ENCODE measurements at regions not wholly inside any gene's neighbourhood (a gene's known extent, or its start where the extent isn't known, plus 50 kb on each side); places are given as distances from the start of the nearest gene placed in this dataset.

DNA sequence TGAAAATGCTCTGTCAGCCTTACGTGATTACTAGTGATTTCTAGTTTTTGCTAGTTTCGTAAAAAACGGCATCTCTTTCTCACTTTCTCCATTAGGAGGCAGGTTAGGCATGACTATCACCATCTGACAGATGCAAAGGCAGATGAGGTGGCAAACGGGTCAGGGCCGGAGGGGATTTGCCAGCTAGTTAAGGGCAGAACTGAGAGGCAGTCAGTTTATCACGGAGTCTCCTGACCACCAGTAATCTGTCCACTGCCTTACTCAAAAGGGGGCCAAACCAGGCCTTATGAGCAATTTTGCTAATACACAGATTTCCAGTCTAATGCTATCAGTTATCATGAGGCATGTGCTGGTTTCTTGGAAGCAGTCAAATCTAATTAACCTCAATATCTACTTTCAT is 159.3 kb downstream of the TSEN15 start:
- DNase-seq (ENCODE audit: low spot score) = no peak
- intact Hi-C loops (cut with micrococcal nuclease) = no loop called here
- H3K36me3 Mint-ChIP-seq (ENCODE audit: low read depth) = no peaks in the 10 kb centered on the region
- no peak overlapping the region for H3K4me3 Mint-ChIP-seq
- no peaks in the 10 kb centered on the region for H3K4me1 Mint-ChIP-seq (ENCODE audit: low read depth)
- H3K9me3 Mint-ChIP-seq = no peaks in the 10 kb centered on the region
- no peaks in the 10 kb centered on the region for H3K27me3 Mint-ChIP-seq (ENCODE audit: insufficient read depth)
- no peak overlapping the region for H3K27ac Mint-ChIP-seq

DNA sequence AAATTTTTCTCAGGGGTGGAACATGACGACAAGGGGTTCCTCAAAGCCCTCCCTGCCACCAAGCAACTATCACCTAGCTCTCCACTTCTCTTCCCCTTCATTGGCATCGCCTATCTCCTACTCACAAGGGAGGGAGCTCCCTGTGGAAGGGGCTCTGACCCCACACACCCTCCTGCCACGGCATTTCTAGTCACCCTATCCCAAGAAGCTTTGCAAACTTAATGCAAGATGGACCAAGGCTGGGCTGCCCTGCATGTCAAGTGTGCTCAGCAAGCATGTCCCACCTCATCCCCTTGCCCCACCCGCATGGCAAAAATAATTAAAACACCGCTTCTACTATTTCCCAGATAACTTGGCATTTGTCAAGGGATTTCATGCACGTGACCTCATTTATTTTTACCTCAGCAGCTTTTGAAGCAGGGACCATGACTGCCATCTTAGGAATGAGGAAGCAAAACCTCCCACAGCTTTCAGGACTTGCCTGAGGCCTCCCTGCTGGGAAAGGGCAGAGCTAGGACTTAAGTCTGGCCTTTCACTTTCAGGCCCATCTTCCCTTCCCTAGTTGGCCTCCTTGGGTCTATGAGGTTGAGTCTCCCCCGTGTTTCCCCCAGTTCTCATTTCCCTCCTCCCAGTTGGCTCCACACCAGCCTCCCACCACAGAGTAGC is 161.3 kb downstream of the TSEN15 start:
- Mint-ChIP-seq H3K4me1 (ENCODE audit: low read depth) (no peaks in the 10 kb centered on the region), H3K9me3 (no peaks in the 10 kb centered on the region), H3K4me3 (no peak overlapping the region), H3K27me3 (ENCODE audit: insufficient read depth) (peaks cover 14% of the 10 kb centered on the region), H3K27ac (no peak overlapping the region), H3K36me3 (ENCODE audit: low read depth) (no peaks in the 10 kb centered on the region)
- intact Hi-C loops (cut with micrococcal nuclease) = no loop called here
- no peak for DNase-seq (ENCODE audit: low spot score)

DNA sequence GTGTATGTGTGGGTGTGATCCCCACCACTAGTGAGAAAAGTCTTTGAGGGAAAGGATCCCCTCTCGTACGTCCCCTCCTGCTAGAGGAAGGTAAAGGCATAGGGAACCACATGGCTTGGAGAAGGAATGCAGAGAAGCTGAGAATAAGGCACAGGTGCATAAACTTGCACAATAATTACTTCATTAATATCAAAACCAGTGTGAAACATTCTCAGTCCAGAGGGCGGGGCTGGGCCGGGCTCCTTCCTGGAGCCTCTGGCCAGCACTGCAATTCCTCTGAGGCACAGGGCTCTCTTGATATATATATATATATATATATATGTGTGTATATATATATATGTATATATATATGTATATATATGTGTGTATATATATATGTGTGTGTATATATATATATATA is 162.6 kb downstream of the TSEN15 start:
- no peak overlapping the region for H3K4me3 Mint-ChIP-seq
- H3K36me3 Mint-ChIP-seq (ENCODE audit: low read depth) = no peaks in the 10 kb centered on the region
- peaks cover 17% of the 10 kb centered on the region for H3K27me3 Mint-ChIP-seq (ENCODE audit: insufficient read depth)
- no peaks in the 10 kb centered on the region for H3K4me1 Mint-ChIP-seq (ENCODE audit: low read depth)
- no peak overlapping the region for H3K27ac Mint-ChIP-seq
- no peak for DNase-seq (ENCODE audit: low spot score)
- intact Hi-C loops (cut with micrococcal nuclease) = no loop called here
- no peaks in the 10 kb centered on the region for H3K9me3 Mint-ChIP-seq

DNA sequence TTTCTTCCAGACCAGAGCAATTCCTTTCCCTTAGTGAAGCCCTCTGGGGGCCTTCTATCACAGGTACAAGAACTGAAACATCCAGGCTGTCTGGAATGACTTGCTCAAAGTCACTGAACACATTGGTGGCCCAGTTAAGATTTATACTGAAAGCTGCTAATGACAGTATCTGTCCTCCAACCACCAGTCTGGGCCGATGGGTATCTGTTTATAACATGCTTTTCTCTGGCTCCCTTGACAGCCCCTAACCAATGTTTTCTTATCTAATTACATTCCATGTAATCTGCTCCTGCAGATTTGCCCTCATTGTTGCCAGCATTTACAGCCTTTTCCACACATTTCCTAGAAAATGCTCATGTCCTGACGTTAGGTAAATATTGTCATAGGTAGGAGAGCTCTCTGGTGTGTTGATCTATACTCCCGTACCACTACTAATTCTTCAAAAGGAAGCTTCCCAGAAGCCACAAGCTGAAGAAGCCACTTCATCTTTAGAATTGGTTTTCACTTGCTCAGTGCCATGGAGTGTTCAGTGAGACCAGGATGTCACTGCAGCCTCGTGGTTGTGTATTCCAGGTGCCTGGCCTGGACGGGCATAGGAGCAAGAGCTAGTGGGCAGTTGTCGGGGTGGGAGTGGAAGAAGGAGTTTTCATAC is 163.9 kb downstream of the TSEN15 start:
- no peak for DNase-seq (ENCODE audit: low spot score)
- Mint-ChIP-seq H3K4me3 (no peak overlapping the region), H3K4me1 (ENCODE audit: low read depth) (no peaks in the 10 kb centered on the region), H3K36me3 (ENCODE audit: low read depth) (no peaks in the 10 kb centered on the region), H3K27ac (no peak overlapping the region), H3K9me3 (no peaks in the 10 kb centered on the region), H3K27me3 (ENCODE audit: insufficient read depth) (peaks cover 17% of the 10 kb centered on the region)
- intact Hi-C loops (cut with micrococcal nuclease) = no loop called here

DNA sequence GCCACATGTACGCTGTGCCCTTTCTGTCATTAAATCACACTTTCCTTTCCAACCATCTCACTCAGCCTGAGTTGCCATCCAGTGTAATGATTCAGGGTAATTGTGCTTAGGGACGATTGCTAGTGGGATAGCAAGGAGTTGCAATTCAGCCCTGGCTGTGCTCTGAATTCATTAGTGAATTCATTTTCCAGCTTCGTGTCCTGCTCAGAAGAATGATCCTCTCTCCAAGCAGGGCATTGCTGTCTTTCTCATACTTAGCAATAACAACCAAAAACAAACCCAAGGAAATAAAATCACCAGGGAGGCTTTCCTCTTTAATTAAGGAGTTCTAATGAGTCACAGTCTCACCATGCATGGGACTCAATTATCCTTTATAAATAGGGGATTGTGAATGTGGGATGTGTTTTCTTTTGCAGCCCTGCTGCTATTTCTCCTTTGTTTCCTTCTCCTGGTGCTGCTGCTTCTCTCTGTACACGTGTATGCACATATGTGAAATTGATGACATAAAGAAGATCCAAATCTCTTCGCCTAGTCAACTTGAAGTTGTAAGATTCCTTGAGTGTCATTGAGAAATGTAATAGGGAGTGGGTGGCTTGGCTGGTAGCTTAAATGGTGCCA is 167.0 kb downstream of the TSEN15 start:
- Mint-ChIP-seq H3K4me3 (no peak overlapping the region), H3K9me3 (no peaks in the 10 kb centered on the region), H3K4me1 (ENCODE audit: low read depth) (peaks cover 7% of the 10 kb centered on the region), H3K27me3 (ENCODE audit: insufficient read depth) (peaks cover 17% of the 10 kb centered on the region), H3K36me3 (ENCODE audit: low read depth) (no peaks in the 10 kb centered on the region), H3K27ac (no peak overlapping the region)
- DNase-seq (ENCODE audit: low spot score) = no peak
- intact Hi-C loops (cut with micrococcal nuclease) = no loop called here

DNA sequence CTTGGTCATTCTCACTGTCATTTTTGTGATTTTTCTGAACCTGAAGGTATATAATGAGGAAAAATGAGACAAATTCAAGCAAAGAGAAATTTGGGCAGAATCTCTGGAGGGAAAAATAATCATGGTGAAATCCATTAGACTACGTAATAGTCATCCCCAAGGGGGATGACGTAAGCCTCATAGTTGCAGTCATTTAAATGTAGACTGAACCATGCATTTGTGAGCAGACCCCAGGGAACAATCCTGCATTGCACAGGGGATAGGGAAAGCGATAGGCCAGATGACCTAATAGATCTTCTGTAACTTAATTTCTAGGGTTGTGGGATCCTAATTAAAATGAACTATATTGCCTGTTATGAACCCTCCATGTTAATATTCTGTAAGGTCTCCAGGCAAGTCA is 167.4 kb upstream of the C1orf21 start:
- H3K4me1 Mint-ChIP-seq (ENCODE audit: low read depth) = peaks cover 7% of the 10 kb centered on the region
- intact Hi-C loops (cut with micrococcal nuclease) = no loop called here

DNA sequence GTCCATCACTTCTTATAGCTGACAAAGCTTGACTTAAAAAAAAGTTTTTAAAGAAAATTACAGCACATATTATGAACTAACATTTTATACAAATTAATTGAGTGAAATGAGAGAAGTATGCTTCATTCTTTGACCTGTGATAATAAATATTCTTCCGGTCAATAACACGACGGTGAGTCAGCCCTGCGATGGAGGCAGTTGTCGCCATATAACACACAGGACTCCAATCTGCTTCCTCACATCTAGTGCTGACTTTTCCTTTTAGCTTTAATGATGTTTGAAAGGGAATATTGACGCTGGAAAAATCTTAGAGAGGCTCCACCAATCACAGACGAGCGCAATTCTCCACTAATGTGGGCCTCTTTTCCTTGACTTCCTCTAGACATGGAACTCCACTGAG is 166.9 kb upstream of the C1orf21 start:
- peaks cover 7% of the 10 kb centered on the region for H3K4me1 Mint-ChIP-seq (ENCODE audit: low read depth)
- H3K4me3 Mint-ChIP-seq = no peak overlapping the region
- H3K27ac Mint-ChIP-seq = no peak overlapping the region
- no peak for DNase-seq (ENCODE audit: low spot score)
- intact Hi-C loops (cut with micrococcal nuclease) = loop anchor here (10.0 kb wide), 1 partner anchor 445 kb away; no protein-coding TSS in a partner anchor
- peaks cover 20% of the 10 kb centered on the region for H3K27me3 Mint-ChIP-seq (ENCODE audit: insufficient read depth)
- no peaks in the 10 kb centered on the region for H3K9me3 Mint-ChIP-seq
- no peaks in the 10 kb centered on the region for H3K36me3 Mint-ChIP-seq (ENCODE audit: low read depth)

More for the DNA sequence above, 167.4 kb upstream of the C1orf21 start:
- DNase-seq (ENCODE audit: low spot score) = no peak
- no peak overlapping the region for H3K27ac Mint-ChIP-seq
- no peaks in the 10 kb centered on the region for H3K36me3 Mint-ChIP-seq (ENCODE audit: low read depth)
- no peak overlapping the region for H3K4me3 Mint-ChIP-seq
- no peaks in the 10 kb centered on the region for H3K9me3 Mint-ChIP-seq
- H3K27me3 Mint-ChIP-seq (ENCODE audit: insufficient read depth) = peaks cover 20% of the 10 kb centered on the region

DNA sequence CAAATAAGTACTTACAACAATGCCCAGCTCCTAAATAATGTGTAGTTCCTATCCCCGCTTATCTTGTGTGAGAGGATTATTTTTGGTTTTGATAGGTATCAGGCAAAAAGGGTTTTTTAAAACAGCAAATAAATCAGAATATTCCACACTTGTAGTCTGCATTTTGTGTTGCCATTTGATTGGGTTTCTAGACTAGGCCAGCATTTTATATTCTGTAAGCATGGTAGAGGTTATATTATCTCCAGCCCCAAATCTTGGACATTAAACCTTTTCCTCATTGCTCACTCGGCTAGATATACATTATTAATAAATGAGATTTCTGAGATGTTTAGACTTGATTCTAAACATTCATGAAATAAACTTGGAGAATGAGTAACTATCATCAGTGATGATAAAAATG is 165.7 kb upstream of the C1orf21 start:
- H3K9me3 Mint-ChIP-seq = no peaks in the 10 kb centered on the region
- intact Hi-C loops (cut with micrococcal nuclease) = loop anchor here (10.0 kb wide), 1 partner anchor 444 kb away; no protein-coding TSS in a partner anchor
- peaks cover 7% of the 10 kb centered on the region for H3K4me1 Mint-ChIP-seq (ENCODE audit: low read depth)
- H3K27me3 Mint-ChIP-seq (ENCODE audit: insufficient read depth) = peaks cover 19% of the 10 kb centered on the region
- no peak for DNase-seq (ENCODE audit: low spot score)
- no peak overlapping the region for H3K4me3 Mint-ChIP-seq
- H3K27ac Mint-ChIP-seq = no peak overlapping the region
- no peaks in the 10 kb centered on the region for H3K36me3 Mint-ChIP-seq (ENCODE audit: low read depth)

DNA sequence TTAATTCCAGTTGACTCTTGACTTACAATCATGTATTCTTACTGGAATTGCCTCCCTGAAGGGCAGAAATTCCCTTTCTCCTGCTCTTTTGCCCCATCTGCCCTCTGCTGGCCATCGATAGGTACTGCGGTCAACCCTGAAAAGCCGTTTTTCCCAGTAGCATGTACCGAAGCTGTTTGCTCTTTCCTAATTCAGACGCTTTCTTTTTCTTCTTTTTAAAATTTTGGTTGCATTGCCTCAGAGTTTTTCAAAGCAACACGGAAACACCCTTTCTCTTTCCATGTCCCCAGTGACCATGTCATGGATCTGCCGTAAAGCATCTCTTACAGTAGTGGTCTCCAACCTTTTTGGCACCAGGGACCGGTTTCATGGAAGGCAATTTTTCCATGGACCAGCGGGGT is 164.2 kb upstream of the C1orf21 start:
- Mint-ChIP-seq H3K4me1 (ENCODE audit: low read depth) (peaks cover 7% of the 10 kb centered on the region), H3K27me3 (ENCODE audit: insufficient read depth) (peaks cover 6% of the 10 kb centered on the region), H3K9me3 (no peaks in the 10 kb centered on the region), H3K4me3 (no peak overlapping the region), H3K36me3 (ENCODE audit: low read depth) (no peaks in the 10 kb centered on the region), H3K27ac (no peak overlapping the region)
- peak; percentile 22 for DNase-seq (ENCODE audit: low spot score)
- intact Hi-C loops (cut with micrococcal nuclease) = loop anchor here (1.0 to 10.0 kb wide), 4 partner anchors 62 to 568 kb away; no protein-coding TSS in a partner anchor

DNA sequence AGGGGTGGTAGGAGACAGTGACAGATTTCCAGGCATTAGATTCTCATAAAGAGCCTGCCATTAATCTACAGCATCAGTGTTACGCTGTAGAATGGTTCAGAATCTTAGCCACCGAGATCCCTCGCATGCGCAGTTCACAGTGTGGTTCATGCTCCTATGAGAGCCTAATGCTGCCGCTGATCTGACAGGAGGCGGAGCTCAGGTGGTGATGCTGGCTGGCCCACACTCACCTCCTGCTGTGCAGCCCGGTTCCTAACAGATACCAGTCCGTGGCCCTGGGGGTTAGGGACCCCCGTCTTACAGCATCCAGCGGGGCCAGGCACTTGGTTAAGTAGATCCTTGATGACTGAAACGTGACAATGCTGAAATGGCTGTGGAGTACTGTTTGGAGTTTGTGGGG is 163.6 kb upstream of the C1orf21 start:
- intact Hi-C loops (cut with micrococcal nuclease) = loop anchor here (2.0 to 10.0 kb wide), 3 partner anchors 62 to 568 kb away; no protein-coding TSS in a partner anchor
- no peak overlapping the region for H3K27ac Mint-ChIP-seq
- peaks cover 7% of the 10 kb centered on the region for H3K4me1 Mint-ChIP-seq (ENCODE audit: low read depth)
- no peak overlapping the region for H3K4me3 Mint-ChIP-seq
- no peaks in the 10 kb centered on the region for H3K36me3 Mint-ChIP-seq (ENCODE audit: low read depth)
- no peaks in the 10 kb centered on the region for H3K9me3 Mint-ChIP-seq
- peaks cover 5% of the 10 kb centered on the region for H3K27me3 Mint-ChIP-seq (ENCODE audit: insufficient read depth)
- no peak for DNase-seq (ENCODE audit: low spot score)

DNA sequence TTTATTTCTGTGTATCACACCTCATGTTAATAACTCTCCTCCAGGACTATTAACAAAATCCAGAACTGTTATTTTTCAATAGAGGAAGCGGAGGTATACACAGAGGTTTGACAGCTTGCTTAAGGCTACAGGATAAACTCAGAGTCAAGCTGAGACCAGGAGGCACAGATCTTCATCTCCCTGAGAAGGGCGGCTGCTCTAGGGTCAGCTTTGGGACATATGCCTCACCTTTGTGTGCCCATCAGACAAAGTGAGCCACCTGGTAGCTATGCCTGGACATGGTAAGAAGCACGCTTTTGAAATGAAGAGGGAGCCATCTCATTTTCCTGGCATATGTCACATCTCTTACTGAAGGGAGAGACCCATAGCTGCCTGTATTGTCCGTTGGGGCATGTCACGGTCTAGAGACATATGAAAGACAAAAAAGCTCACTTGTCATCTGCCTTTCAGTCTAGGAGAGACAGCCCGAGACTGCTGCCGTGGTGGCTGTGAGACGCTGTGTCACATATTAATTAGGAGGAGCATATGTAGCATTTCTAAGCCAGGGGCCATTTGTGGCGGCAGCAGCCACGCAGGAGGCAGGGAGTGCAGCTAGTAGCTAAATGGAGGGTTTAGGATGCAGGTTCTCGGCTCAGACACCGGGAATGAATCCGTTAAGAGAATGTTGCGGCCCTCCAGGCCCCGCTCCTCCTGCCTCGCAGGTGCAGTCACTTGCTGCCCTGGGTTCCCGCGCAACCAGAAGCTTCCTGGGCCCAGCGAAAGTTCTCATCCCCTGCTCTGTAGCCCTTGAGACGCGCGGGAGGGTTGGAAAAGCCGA is 161.3 kb upstream of the C1orf21 start:
- no peaks in the 10 kb centered on the region for H3K36me3 Mint-ChIP-seq (ENCODE audit: low read depth)
- peaks cover 3% of the 10 kb centered on the region for H3K27me3 Mint-ChIP-seq (ENCODE audit: insufficient read depth)
- H3K27ac Mint-ChIP-seq = no peak overlapping the region
- peaks cover 7% of the 10 kb centered on the region for H3K4me1 Mint-ChIP-seq (ENCODE audit: low read depth)
- no peak for DNase-seq (ENCODE audit: low spot score)
- H3K9me3 Mint-ChIP-seq = no peaks in the 10 kb centered on the region
- no peak overlapping the region for H3K4me3 Mint-ChIP-seq
- intact Hi-C loops (cut with micrococcal nuclease) = loop anchor here (10.0 kb wide), 1 partner anchor 439 kb away; no protein-coding TSS in a partner anchor

DNA sequence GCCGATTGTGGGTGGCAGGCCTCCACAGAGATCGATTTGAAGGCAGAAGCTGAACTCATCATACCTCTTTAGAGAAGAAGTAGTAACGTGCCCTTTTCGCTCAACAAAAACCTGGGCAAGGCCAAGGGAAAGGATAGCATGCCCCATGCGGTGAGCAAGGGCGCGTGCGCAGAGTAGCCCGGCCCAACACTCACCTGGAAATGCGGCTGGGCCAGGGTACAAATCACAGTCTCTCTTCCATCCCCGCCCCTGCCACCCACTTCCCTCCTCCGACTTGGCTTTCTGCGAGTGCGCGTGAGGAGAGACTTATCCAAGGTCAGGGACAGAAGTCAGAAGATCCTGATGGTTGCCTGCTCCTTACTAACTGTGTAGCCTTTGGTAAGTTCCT is 160.7 kb upstream of the C1orf21 start:
- H3K36me3 Mint-ChIP-seq (ENCODE audit: low read depth) = no peaks in the 10 kb centered on the region
- peaks cover 3% of the 10 kb centered on the region for H3K27me3 Mint-ChIP-seq (ENCODE audit: insufficient read depth)
- no peak overlapping the region for H3K27ac Mint-ChIP-seq
- DNase-seq (ENCODE audit: low spot score) = no peak
- H3K9me3 Mint-ChIP-seq = no peaks in the 10 kb centered on the region
- peaks cover 7% of the 10 kb centered on the region for H3K4me1 Mint-ChIP-seq (ENCODE audit: low read depth)
- intact Hi-C loops (cut with micrococcal nuclease) = loop anchor here (10.0 kb wide), 1 partner anchor 439 kb away; no protein-coding TSS in a partner anchor
- H3K4me3 Mint-ChIP-seq = no peak overlapping the region
